ENCODE measurements at regions not wholly inside any gene's neighbourhood (a gene's known extent, or its start where the extent isn't known, plus 50 kb on each side); places are given as distances from the start of the nearest gene placed in this dataset.

- Histone ChIP-seq H3K4me1 (ENCODE audit: control insufficient read depth, low read depth, low read length) (no peaks in the 10 kb centered on the region), H3K23ac (ENCODE audit: low read length) (no peak overlapping the region), H3K79me1 (ENCODE audit: low read length) (no peaks in the 10 kb centered on the region), H4K8ac (ENCODE audit: low read depth, low read length) (no peak overlapping the region), H3K9ac (ENCODE audit: low read length) (no peak overlapping the region), H2AK5ac (ENCODE audit: low read length) (no peak overlapping the region), H3K4me2 (ENCODE audit: low read length) (no peak overlapping the region), H2BK5ac (ENCODE audit: low read length) (no peak overlapping the region), H3K56ac (ENCODE audit: low read length) (no peak overlapping the region), H3K18ac (ENCODE audit: low read length) (no peak overlapping the region), H3K27ac (ENCODE audit: low read depth, low read length) (no peak overlapping the region), H2BK120ac (ENCODE audit: low read depth, low read length) (no peak overlapping the region), H2BK15ac (replicated peaks; ENCODE audit: low read depth) (no peak overlapping the region), H3K79me2 (ENCODE audit: control insufficient read depth, insufficient read depth, low read length) (no peaks in the 10 kb centered on the region), H3K4ac (ENCODE audit: low read depth, low read length) (no peak overlapping the region), H4K5ac (ENCODE audit: low read length) (no peak overlapping the region), H3K4me3 (ENCODE audit: low read length) (no peak overlapping the region), H3K27me3 (ENCODE audit: insufficient read depth, low read length, poor library complexity) (no peaks in the 10 kb centered on the region), H3K36me3 (ENCODE audit: control insufficient read depth, insufficient read depth, low read length) (no peaks in the 10 kb centered on the region)
- no CpG with 5 or more reads among the region's 7 CpGs for WGBS (ENCODE audit: extremely low coverage, insufficient coverage, low lambda C conversion rate)
- DNase-seq, result no peak
These were observed 239.9 kb upstream of the ATP10A start for GRCh38 chr15:26103002-26103404.

GRCh38 chr15:26102365-26102764 is 239.2 kb upstream of the ATP10A start:
- no peak overlapping the region for H3K18ac ChIP-seq (ENCODE audit: low read length)
- H3K56ac ChIP-seq (ENCODE audit: low read length), result no peak overlapping the region
- H3K79me1 ChIP-seq (ENCODE audit: low read length), result no peaks in the 10 kb centered on the region
- no peak overlapping the region for H3K4me3 ChIP-seq (ENCODE audit: low read length)
- H4K5ac ChIP-seq (ENCODE audit: low read length), result no peak overlapping the region
- H3K4me1 ChIP-seq (ENCODE audit: control insufficient read depth, low read depth, low read length), result no peaks in the 10 kb centered on the region
- no peaks in the 10 kb centered on the region for H3K27me3 ChIP-seq (ENCODE audit: insufficient read depth, low read length, poor library complexity)
- H2AK5ac ChIP-seq (ENCODE audit: low read length), result no peak overlapping the region
- H2BK5ac ChIP-seq (ENCODE audit: low read length), result no peak overlapping the region
- no peak overlapping the region for H3K27ac ChIP-seq (ENCODE audit: low read depth, low read length)
- no peak overlapping the region for H3K23ac ChIP-seq (ENCODE audit: low read length)
- peak overlapping the region; percentile 62 for H3K4ac ChIP-seq (ENCODE audit: low read depth, low read length)
- no peak overlapping the region for H2BK15ac ChIP-seq (replicated peaks; ENCODE audit: low read depth)
- H3K36me3 ChIP-seq (ENCODE audit: control insufficient read depth, insufficient read depth, low read length), result no peaks in the 10 kb centered on the region
- H4K8ac ChIP-seq (ENCODE audit: low read depth, low read length), result no peak overlapping the region
- no CpG with 5 or more reads among the region's 4 CpGs for WGBS (ENCODE audit: extremely low coverage, insufficient coverage, low lambda C conversion rate)
- DNase-seq, result no peak
- H3K9ac ChIP-seq (ENCODE audit: low read length), result no peak overlapping the region
- H3K4me2 ChIP-seq (ENCODE audit: low read length), result no peak overlapping the region
- no peaks in the 10 kb centered on the region for H3K79me2 ChIP-seq (ENCODE audit: control insufficient read depth, insufficient read depth, low read length)
- H2BK120ac ChIP-seq (ENCODE audit: low read depth, low read length), result no peak overlapping the region

- Histone ChIP-seq H2BK120ac (ENCODE audit: low read depth, low read length) (no peak overlapping the region), H3K4me3 (ENCODE audit: low read length) (no peak overlapping the region), H4K8ac (ENCODE audit: low read depth, low read length) (no peak overlapping the region), H3K4me1 (ENCODE audit: control insufficient read depth, low read depth, low read length) (no peaks in the 10 kb centered on the region), H3K56ac (ENCODE audit: low read length) (no peak overlapping the region), H3K4ac (ENCODE audit: low read depth, low read length) (no peak overlapping the region), H4K5ac (ENCODE audit: low read length) (no peak overlapping the region), H3K27me3 (ENCODE audit: insufficient read depth, low read length, poor library complexity) (no peaks in the 10 kb centered on the region), H3K79me2 (ENCODE audit: control insufficient read depth, insufficient read depth, low read length) (no peaks in the 10 kb centered on the region), H3K18ac (ENCODE audit: low read length) (no peak overlapping the region), H2BK5ac (ENCODE audit: low read length) (no peak overlapping the region), H3K79me1 (ENCODE audit: low read length) (no peaks in the 10 kb centered on the region), H3K27ac (ENCODE audit: low read depth, low read length) (no peak overlapping the region), H3K23ac (ENCODE audit: low read length) (no peak overlapping the region), H3K9ac (ENCODE audit: low read length) (no peak overlapping the region), H2BK15ac (replicated peaks; ENCODE audit: low read depth) (no peak overlapping the region), H3K4me2 (ENCODE audit: low read length) (no peak overlapping the region), H3K36me3 (ENCODE audit: control insufficient read depth, insufficient read depth, low read length) (no peaks in the 10 kb centered on the region), H2AK5ac (ENCODE audit: low read length) (no peak overlapping the region)
- DNase-seq, result no peak
- WGBS (ENCODE audit: extremely low coverage, insufficient coverage, low lambda C conversion rate), result no CpG with 5 or more reads among the region's 3 CpGs
These were observed 238.3 kb upstream of the ATP10A start for GRCh38 chr15:26101443-26101842.

GRCh38 chr15:26098801-26099200 is 235.7 kb upstream of the ATP10A start:
- H4K5ac ChIP-seq (ENCODE audit: low read length), result no peak overlapping the region
- H2BK5ac ChIP-seq (ENCODE audit: low read length), result no peak overlapping the region
- no peaks in the 10 kb centered on the region for H3K36me3 ChIP-seq (ENCODE audit: control insufficient read depth, insufficient read depth, low read length)
- no peak overlapping the region for H3K27ac ChIP-seq (ENCODE audit: low read depth, low read length)
- no peak overlapping the region for H3K4me2 ChIP-seq (ENCODE audit: low read length)
- no CpG with 5 or more reads among the region's 3 CpGs for WGBS (ENCODE audit: extremely low coverage, insufficient coverage, low lambda C conversion rate)
- H2BK15ac ChIP-seq (replicated peaks; ENCODE audit: low read depth), result no peak overlapping the region
- H3K79me1 ChIP-seq (ENCODE audit: low read length), result no peaks in the 10 kb centered on the region
- no peaks in the 10 kb centered on the region for H3K79me2 ChIP-seq (ENCODE audit: control insufficient read depth, insufficient read depth, low read length)
- no peak overlapping the region for H2AK5ac ChIP-seq (ENCODE audit: low read length)
- H3K23ac ChIP-seq (ENCODE audit: low read length), result no peak overlapping the region
- H3K27me3 ChIP-seq (ENCODE audit: insufficient read depth, low read length, poor library complexity), result no peaks in the 10 kb centered on the region
- peak; percentile 27 for DNase-seq
- H3K56ac ChIP-seq (ENCODE audit: low read length), result no peak overlapping the region
- H3K4me1 ChIP-seq (ENCODE audit: control insufficient read depth, low read depth, low read length), result no peaks in the 10 kb centered on the region
- no peak overlapping the region for H3K9ac ChIP-seq (ENCODE audit: low read length)
- no peak overlapping the region for H2BK120ac ChIP-seq (ENCODE audit: low read depth, low read length)
- no peak overlapping the region for H4K8ac ChIP-seq (ENCODE audit: low read depth, low read length)
- H3K18ac ChIP-seq (ENCODE audit: low read length), result no peak overlapping the region
- no peak overlapping the region for H3K4me3 ChIP-seq (ENCODE audit: low read length)
- no peak overlapping the region for H3K4ac ChIP-seq (ENCODE audit: low read depth, low read length)

- Histone ChIP-seq H3K23ac (ENCODE audit: low read length) (no peak overlapping the region), H3K79me1 (ENCODE audit: low read length) (no peaks in the 10 kb centered on the region), H3K27ac (ENCODE audit: low read depth, low read length) (no peak overlapping the region), H3K4me1 (ENCODE audit: control insufficient read depth, low read depth, low read length) (no peaks in the 10 kb centered on the region), H3K18ac (ENCODE audit: low read length) (no peak overlapping the region), H3K4ac (ENCODE audit: low read depth, low read length) (no peak overlapping the region), H3K27me3 (ENCODE audit: insufficient read depth, low read length, poor library complexity) (no peaks in the 10 kb centered on the region), H3K4me3 (ENCODE audit: low read length) (no peak overlapping the region), H3K36me3 (ENCODE audit: control insufficient read depth, insufficient read depth, low read length) (no peaks in the 10 kb centered on the region), H3K9ac (ENCODE audit: low read length) (no peak overlapping the region), H3K79me2 (ENCODE audit: control insufficient read depth, insufficient read depth, low read length) (no peaks in the 10 kb centered on the region), H2BK120ac (ENCODE audit: low read depth, low read length) (no peak overlapping the region), H3K56ac (ENCODE audit: low read length) (no peak overlapping the region), H4K5ac (ENCODE audit: low read length) (no peak overlapping the region), H2BK5ac (ENCODE audit: low read length) (no peak overlapping the region), H2AK5ac (ENCODE audit: low read length) (peak overlapping the region; percentile 39), H4K8ac (ENCODE audit: low read depth, low read length) (peak overlapping the region; percentile 14), H2BK15ac (replicated peaks; ENCODE audit: low read depth) (no peak overlapping the region), H3K4me2 (ENCODE audit: low read length) (no peak overlapping the region)
- DNase-seq, result peak; percentile 52
- no CpG with 5 or more reads among the region's 6 CpGs for WGBS (ENCODE audit: extremely low coverage, insufficient coverage, low lambda C conversion rate)
These were observed 234.1 kb upstream of the ATP10A start for GRCh38 chr15:26097216-26097615.

- Histone ChIP-seq H3K9ac (ENCODE audit: low read length) (no peak overlapping the region), H3K4me3 (ENCODE audit: low read length) (no peak overlapping the region), H3K4me2 (ENCODE audit: low read length) (no peak overlapping the region), H4K8ac (ENCODE audit: low read depth, low read length) (no peak overlapping the region), H2BK5ac (ENCODE audit: low read length) (peak overlapping the region; percentile 17), H3K23ac (ENCODE audit: low read length) (no peak overlapping the region), H3K79me2 (ENCODE audit: control insufficient read depth, insufficient read depth, low read length) (no peaks in the 10 kb centered on the region), H3K56ac (ENCODE audit: low read length) (no peak overlapping the region), H4K5ac (ENCODE audit: low read length) (no peak overlapping the region), H2BK15ac (replicated peaks; ENCODE audit: low read depth) (no peak overlapping the region), H3K18ac (ENCODE audit: low read length) (no peak overlapping the region), H2BK120ac (ENCODE audit: low read depth, low read length) (peak overlapping the region; percentile 51), H3K4ac (ENCODE audit: low read depth, low read length) (no peak overlapping the region), H3K4me1 (ENCODE audit: control insufficient read depth, low read depth, low read length) (no peaks in the 10 kb centered on the region), H3K27me3 (ENCODE audit: insufficient read depth, low read length, poor library complexity) (no peaks in the 10 kb centered on the region), H3K36me3 (ENCODE audit: control insufficient read depth, insufficient read depth, low read length) (no peaks in the 10 kb centered on the region), H3K27ac (ENCODE audit: low read depth, low read length) (no peak overlapping the region), H3K79me1 (ENCODE audit: low read length) (no peaks in the 10 kb centered on the region), H2AK5ac (ENCODE audit: low read length) (no peak overlapping the region)
- WGBS (ENCODE audit: extremely low coverage, insufficient coverage, low lambda C conversion rate), result no CpG with 5 or more reads among the region's 3 CpGs
- no peak for DNase-seq
These were observed 233.5 kb upstream of the ATP10A start for GRCh38 chr15:26096581-26096980.
